ENCODE measurements at regions not wholly inside any gene's neighbourhood (a gene's known extent, or its start where the extent isn't known, plus 50 kb on each side); places are given as distances from the start of the nearest gene placed in this dataset.

DNA sequence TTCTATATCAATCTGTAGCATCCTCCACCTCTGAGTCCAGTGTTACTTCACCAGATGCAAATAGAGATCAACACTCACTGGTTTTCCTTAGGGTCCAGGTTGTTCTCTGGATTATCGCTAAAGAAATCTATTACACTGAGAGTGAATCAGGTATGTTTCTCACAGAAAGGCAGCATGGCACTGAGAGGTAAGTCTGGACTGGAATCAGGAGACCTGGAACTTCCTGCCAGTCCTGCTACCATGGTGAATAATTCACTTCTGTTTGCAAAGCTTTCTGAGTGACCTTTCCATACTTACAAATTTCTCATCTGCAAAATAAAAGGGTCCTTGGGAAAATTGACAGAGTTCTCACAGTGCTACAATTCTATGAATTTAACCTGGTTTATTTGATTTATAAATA, 1583.3 kb downstream of the MRPL39 start:
- H3K9me2 ChIP-seq (ENCODE audit: insufficient read depth): no peaks in the 10 kb centered on the region
- H3K4me1 ChIP-seq (ENCODE audit: insufficient read depth): no peaks in the 10 kb centered on the region
- no peak overlapping the region for H3K4me2 ChIP-seq
- Mint-ChIP-seq H3K4me1 (no peaks in the 10 kb centered on the region), H3K27ac (no peak overlapping the region), H3K9me3 (peaks cover 75% of the 10 kb centered on the region), H3K36me3 (ENCODE audit: low read depth) (peaks cover 33% of the 10 kb centered on the region), H3K4me3 (no peak overlapping the region), H3K27me3 (ENCODE audit: insufficient read depth, low read depth, poor library complexity) (peaks cover 3% of the 10 kb centered on the region)
- H3K36me3 ChIP-seq (ENCODE audit: insufficient read depth): peaks cover 6% of the 10 kb centered on the region; the same call in 1 of the 2 replicates
- H2AFZ ChIP-seq: no peak overlapping the region
- no peak for ATAC-seq
- no peak overlapping the region for H3K27ac ChIP-seq (ENCODE audit: low read depth)
- H3K4me3 ChIP-seq: no peak overlapping the region
- DNase-seq (ENCODE audit: low spot score): no peak
- no peaks in the 10 kb centered on the region for H3F3A ChIP-seq (replicated peaks; ENCODE audit: low read depth)
- no peaks in the 10 kb centered on the region for H4K20me1 ChIP-seq (replicated peaks; ENCODE audit: insufficient read depth)
- TF ChIP-seq EZH2phosphoT487 (IDR thresholded peaks at IDR 0.05; ENCODE audit: unreplicated experiment) (no peak), ZNF114 (CRISPR knock-in tag; IDR thresholded peaks at IDR 0.05) (no peak), STAT1 (IDR thresholded peaks at IDR 0.05; ENCODE audit: unreplicated experiment) (no peak), POLR2AphosphoS5 (IDR thresholded peaks at IDR 0.05; ENCODE audit: low read depth) (no peak), CREB1 (CRISPR knock-in tag; IDR thresholded peaks at IDR 0.05; ENCODE audit: low read depth) (no peak), EZH2 (IDR thresholded peaks at IDR 0.05; ENCODE audit: low read depth, unreplicated experiment) (no peak), JUNB (IDR thresholded peaks at IDR 0.05; ENCODE audit: unreplicated experiment) (no peak), ZNF331 (CRISPR knock-in tag; IDR thresholded peaks at IDR 0.05; ENCODE audit: low read depth) (no peak), REST (IDR thresholded peaks at IDR 0.05; ENCODE audit: unreplicated experiment) (no peak), NANOG (IDR thresholded peaks at IDR 0.05; ENCODE audit: borderline replicate concordance) (no peak)
- TF ChIP-seq, protein P1, sequence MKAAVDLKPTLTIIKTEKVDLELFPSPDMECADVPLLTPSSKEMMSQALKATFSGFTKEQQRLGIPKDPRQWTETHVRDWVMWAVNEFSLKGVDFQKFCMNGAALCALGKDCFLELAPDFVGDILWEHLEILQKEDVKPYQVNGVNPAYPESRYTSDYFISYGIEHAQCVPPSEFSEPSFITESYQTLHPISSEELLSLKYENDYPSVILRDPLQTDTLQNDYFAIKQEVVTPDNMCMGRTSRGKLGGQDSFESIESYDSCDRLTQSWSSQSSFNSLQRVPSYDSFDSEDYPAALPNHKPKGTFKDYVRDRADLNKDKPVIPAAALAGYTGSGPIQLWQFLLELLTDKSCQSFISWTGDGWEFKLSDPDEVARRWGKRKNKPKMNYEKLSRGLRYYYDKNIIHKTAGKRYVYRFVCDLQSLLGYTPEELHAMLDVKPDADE (IDR thresholded peaks at IDR 0.05): no peak
- TF ChIP-seq, protein P2, sequence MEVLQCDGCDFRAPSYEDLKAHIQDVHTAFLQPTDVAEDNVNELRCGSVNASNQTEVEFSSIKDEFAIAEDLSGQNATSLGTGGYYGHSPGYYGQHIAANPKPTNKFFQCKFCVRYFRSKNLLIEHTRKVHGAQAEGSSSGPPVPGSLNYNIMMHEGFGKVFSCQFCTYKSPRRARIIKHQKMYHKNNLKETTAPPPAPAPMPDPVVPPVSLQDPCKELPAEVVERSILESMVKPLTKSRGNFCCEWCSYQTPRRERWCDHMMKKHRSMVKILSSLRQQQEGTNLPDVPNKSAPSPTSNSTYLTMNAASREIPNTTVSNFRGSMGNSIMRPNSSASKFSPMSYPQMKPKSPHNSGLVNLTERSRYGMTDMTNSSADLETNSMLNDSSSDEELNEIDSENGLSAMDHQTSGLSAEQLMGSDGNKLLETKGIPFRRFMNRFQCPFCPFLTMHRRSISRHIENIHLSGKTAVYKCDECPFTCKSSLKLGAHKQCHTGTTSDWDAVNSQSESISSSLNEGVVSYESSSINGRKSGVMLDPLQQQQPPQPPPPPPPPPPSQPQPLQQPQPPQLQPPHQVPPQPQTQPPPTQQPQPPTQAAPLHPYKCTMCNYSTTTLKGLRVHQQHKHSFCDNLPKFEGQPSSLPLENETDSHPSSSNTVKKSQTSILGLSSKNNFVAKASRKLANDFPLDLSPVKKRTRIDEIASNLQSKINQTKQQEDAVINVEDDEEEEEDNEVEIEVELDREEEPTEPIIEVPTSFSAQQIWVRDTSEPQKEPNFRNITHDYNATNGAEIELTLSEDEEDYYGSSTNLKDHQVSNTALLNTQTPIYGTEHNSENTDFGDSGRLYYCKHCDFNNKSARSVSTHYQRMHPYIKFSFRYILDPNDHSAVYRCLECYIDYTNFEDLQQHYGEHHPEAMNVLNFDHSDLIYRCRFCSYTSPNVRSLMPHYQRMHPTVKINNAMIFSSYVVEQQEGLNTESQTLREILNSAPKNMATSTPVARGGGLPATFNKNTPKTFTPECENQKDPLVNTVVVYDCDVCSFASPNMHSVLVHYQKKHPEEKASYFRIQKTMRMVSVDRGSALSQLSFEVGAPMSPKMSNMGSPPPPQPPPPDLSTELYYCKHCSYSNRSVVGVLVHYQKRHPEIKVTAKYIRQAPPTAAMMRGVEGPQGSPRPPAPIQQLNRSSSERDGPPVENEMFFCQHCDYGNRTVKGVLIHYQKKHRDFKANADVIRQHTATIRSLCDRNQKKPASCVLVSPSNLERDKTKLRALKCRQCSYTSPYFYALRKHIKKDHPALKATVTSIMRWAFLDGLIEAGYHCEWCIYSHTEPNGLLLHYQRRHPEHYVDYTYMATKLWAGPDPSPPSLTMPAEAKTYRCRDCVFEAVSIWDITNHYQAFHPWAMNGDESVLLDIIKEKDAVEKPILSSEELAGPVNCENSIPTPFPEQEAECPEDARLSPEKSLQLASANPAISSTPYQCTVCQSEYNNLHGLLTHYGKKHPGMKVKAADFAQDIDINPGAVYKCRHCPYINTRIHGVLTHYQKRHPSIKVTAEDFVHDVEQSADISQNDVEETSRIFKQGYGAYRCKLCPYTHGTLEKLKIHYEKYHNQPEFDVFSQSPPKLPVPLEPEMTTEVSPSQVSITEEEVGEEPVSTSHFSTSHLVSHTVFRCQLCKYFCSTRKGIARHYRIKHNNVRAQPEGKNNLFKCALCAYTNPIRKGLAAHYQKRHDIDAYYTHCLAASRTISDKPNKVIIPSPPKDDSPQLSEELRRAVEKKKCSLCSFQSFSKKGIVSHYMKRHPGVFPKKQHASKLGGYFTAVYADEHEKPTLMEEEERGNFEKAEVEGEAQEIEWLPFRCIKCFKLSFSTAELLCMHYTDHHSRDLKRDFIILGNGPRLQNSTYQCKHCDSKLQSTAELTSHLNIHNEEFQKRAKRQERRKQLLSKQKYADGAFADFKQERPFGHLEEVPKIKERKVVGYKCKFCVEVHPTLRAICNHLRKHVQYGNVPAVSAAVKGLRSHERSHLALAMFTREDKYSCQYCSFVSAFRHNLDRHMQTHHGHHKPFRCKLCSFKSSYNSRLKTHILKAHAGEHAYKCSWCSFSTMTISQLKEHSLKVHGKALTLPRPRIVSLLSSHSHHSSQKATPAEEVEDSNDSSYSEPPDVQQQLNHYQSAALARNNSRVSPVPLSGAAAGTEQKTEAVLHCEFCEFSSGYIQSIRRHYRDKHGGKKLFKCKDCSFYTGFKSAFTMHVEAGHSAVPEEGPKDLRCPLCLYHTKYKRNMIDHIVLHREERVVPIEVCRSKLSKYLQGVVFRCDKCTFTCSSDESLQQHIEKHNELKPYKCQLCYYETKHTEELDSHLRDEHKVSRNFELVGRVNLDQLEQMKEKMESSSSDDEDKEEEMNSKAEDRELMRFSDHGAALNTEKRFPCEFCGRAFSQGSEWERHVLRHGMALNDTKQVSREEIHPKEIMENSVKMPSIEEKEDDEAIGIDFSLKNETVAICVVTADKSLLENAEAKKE (CRISPR knock-in tag; IDR thresholded peaks at IDR 0.05): no peak
- TF ChIP-seq, protein P3, sequence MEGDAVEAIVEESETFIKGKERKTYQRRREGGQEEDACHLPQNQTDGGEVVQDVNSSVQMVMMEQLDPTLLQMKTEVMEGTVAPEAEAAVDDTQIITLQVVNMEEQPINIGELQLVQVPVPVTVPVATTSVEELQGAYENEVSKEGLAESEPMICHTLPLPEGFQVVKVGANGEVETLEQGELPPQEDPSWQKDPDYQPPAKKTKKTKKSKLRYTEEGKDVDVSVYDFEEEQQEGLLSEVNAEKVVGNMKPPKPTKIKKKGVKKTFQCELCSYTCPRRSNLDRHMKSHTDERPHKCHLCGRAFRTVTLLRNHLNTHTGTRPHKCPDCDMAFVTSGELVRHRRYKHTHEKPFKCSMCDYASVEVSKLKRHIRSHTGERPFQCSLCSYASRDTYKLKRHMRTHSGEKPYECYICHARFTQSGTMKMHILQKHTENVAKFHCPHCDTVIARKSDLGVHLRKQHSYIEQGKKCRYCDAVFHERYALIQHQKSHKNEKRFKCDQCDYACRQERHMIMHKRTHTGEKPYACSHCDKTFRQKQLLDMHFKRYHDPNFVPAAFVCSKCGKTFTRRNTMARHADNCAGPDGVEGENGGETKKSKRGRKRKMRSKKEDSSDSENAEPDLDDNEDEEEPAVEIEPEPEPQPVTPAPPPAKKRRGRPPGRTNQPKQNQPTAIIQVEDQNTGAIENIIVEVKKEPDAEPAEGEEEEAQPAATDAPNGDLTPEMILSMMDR (conservative IDR thresholded peaks at IDR 0.05; ENCODE audit: low read depth in 2 of 2): no peak
- no peaks in the 10 kb centered on the region for H3K79me2 ChIP-seq (replicated peaks; ENCODE audit: insufficient read depth)
- H3K27me3 ChIP-seq (ENCODE audit: insufficient read depth): no peaks in the 10 kb centered on the region

All from GM23338 (cell line).